ENCODE measurements at regions not wholly inside any gene's neighbourhood (a gene's known extent, or its start where the extent isn't known, plus 50 kb on each side); places are given as distances from the start of the nearest gene placed in this dataset.

GRCh38 chr4:138670681-138671080 is 344.9 kb upstream of the NOCT start:
- TF ChIP-seq REST (IDR thresholded peaks at IDR 0.05; ENCODE audit: low read depth) = no peak

DNA sequence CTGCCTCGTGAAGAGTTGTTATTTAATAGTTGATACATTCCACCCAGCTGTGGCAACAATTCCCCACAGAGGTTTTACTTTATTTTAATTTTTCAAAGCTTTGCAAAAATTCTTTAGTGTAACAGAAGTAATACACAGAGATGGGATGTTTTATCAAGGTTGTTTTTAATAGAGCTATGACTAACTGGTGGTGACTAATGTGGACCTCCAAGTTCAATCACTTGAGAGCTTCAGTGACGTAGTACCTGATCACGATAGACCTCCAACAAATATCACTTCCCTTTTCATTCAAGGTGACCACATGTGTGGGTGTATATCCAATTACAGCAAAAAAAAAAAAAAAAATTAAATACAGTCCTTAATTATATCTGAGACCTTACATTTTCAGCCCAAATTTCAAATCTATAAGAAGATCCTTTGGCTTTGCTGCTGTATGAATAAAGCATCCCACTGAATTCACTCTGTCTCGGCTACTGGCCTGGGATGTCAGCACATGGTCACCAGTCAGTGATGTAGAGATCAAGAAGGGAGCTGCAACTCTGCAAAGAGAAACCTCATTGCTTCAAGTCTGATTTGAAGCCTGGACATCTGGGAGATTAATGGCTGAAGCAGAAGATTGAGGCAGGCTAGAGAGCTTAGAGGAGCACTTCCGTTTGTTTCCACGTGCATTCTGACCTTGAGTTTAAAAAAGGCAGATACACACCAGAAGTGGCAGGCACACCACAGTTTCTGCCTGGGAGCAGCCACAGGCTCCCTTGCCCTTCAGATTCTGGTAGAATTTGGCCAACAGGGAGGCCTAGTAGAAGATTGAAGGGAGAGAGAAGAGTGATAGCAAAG is 345.9 kb upstream of the NOCT start:
- TF ChIP-seq CEBPB (IDR thresholded peaks at IDR 0.05) (no peak), ZBTB7A (IDR thresholded peaks at IDR 0.05; ENCODE audit: low read depth) (no peak)

DNA sequence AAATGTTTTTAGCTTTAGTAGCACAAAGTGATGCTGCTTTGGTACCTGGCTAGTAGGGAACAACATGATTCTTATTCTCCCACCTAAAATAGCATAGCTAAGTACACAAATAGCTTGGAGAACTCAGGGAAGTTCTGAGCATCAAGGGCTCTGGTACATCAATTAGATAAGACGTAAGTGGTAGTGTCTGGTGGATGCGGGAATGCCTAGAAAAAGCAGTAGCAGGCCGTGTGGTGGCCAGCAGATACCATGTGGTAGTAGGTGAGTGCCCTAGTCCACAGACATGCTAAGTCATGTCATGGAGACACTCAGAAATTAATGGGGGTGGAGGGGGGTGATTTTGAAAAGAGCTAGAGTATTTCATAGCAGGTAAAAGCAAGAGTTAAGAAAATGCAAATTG is 347.3 kb upstream of the NOCT start:
- TF ChIP-seq ZBTB7A (IDR thresholded peaks at IDR 0.05; ENCODE audit: low read depth) = no peak
- no peak for TF ChIP-seq CEBPB (IDR thresholded peaks at IDR 0.05)
- TF ChIP-seq FOXM1 (IDR thresholded peaks at IDR 0.05; ENCODE audit: borderline replicate concordance, low read depth) = no peak
- TF ChIP-seq MAX (IDR thresholded peaks at IDR 0.05) = no peak
- TF ChIP-seq RAD21 (IDR thresholded peaks at IDR 0.05; ENCODE audit: low read depth) = no peak
- no peak for TF ChIP-seq YY1 (IDR thresholded peaks at IDR 0.05; ENCODE audit: low read depth)
- TF ChIP-seq NFIC (IDR thresholded peaks at IDR 0.05) = no peak
- TF ChIP-seq REST (IDR thresholded peaks at IDR 0.05; ENCODE audit: low read depth) = no peak
- TF ChIP-seq EGR1 (IDR thresholded peaks at IDR 0.05) = no peak
- no peak for TF ChIP-seq TCF12 (IDR thresholded peaks at IDR 0.05; ENCODE audit: low read depth)
- no peak for TF ChIP-seq EP300 (IDR thresholded peaks at IDR 0.05; ENCODE audit: borderline replicate concordance)
- TF ChIP-seq TAF1 (IDR thresholded peaks at IDR 0.05; ENCODE audit: low read depth) = no peak
- TF ChIP-seq CREB1 (IDR thresholded peaks at IDR 0.05; ENCODE audit: low read depth) = no peak
- no peak for TF ChIP-seq TEAD4 (IDR thresholded peaks at IDR 0.05)
- no peak for TF ChIP-seq USF1 (IDR thresholded peaks at IDR 0.05)

- TF ChIP-seq EP300 (IDR thresholded peaks at IDR 0.05; ENCODE audit: borderline replicate concordance) (no peak), USF1 (IDR thresholded peaks at IDR 0.05) (no peak), CREB1 (IDR thresholded peaks at IDR 0.05; ENCODE audit: low read depth) (no peak), YY1 (IDR thresholded peaks at IDR 0.05; ENCODE audit: low read depth) (no peak), TEAD4 (IDR thresholded peaks at IDR 0.05) (no peak), FOXM1 (IDR thresholded peaks at IDR 0.05; ENCODE audit: borderline replicate concordance, low read depth) (no peak), CEBPB (IDR thresholded peaks at IDR 0.05) (no peak), TCF12 (IDR thresholded peaks at IDR 0.05; ENCODE audit: low read depth) (no peak), NFIC (IDR thresholded peaks at IDR 0.05) (no peak), ZBTB7A (IDR thresholded peaks at IDR 0.05; ENCODE audit: low read depth) (no peak)
Measured at GRCh38 chr4:138666366-138666765, 349.2 kb upstream of the NOCT start.

DNA sequence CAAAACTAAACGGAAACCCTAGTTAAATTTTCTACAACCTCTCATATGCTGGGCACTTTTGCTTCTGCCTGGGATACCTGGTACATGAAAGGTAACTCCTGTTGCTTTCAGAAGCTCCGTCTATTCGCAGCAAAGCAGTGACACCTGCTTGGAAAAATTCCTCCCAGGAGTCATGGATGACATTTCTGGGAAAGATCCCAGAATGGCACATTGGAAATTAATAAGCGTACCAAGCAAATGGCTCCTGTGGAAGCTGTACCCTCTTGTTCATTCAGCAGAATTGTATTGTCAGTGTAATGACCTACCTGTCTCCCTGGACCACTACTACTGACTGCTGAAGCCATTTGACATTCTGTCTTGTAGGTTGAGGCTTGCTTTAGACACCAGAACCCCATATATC is 349.7 kb upstream of the NOCT start:
- TF ChIP-seq TCF12 (IDR thresholded peaks at IDR 0.05; ENCODE audit: low read depth) (no peak), TEAD4 (IDR thresholded peaks at IDR 0.05) (no peak), MAX (IDR thresholded peaks at IDR 0.05) (no peak), EGR1 (IDR thresholded peaks at IDR 0.05) (no peak), YY1 (IDR thresholded peaks at IDR 0.05; ENCODE audit: low read depth) (no peak)

DNA sequence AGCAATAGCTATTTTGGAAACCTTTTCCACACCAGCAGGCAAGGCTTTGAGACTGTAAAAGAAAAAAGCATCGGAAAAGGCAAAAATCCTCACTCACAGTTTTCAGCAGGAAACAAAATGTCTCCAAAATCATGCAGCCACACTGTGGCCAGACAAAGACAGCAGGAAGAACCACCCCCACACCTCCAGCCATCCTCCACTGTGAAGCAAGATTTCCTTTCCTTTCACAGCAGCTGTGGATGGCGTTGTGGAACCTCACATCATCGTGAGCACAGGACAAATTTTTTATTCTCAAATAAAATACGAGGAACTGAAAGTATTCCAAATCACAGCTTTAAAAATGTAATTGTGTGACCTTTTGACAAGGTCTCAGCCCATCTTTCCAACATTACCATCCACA is 351.7 kb upstream of the NOCT start:
- no peak for TF ChIP-seq REST (IDR thresholded peaks at IDR 0.05; ENCODE audit: low read depth)
- TF ChIP-seq EP300 (IDR thresholded peaks at IDR 0.05; ENCODE audit: borderline replicate concordance) = no peak
- no peak for TF ChIP-seq EGR1 (IDR thresholded peaks at IDR 0.05)
- TF ChIP-seq ZBTB7A (IDR thresholded peaks at IDR 0.05; ENCODE audit: low read depth) = no peak
- TF ChIP-seq YY1 (IDR thresholded peaks at IDR 0.05; ENCODE audit: low read depth) = no peak
- TF ChIP-seq FOXM1 (IDR thresholded peaks at IDR 0.05; ENCODE audit: borderline replicate concordance, low read depth) = no peak
- TF ChIP-seq RAD21 (IDR thresholded peaks at IDR 0.05; ENCODE audit: low read depth) = no peak
- no peak for TF ChIP-seq NFIC (IDR thresholded peaks at IDR 0.05)
- no peak for TF ChIP-seq TAF1 (IDR thresholded peaks at IDR 0.05; ENCODE audit: low read depth)
- no peak for TF ChIP-seq MAX (IDR thresholded peaks at IDR 0.05)
- no peak for TF ChIP-seq TCF12 (IDR thresholded peaks at IDR 0.05; ENCODE audit: low read depth)
- TF ChIP-seq USF1 (IDR thresholded peaks at IDR 0.05) = no peak
- TF ChIP-seq CREB1 (IDR thresholded peaks at IDR 0.05; ENCODE audit: low read depth) = no peak
- TF ChIP-seq CEBPB (IDR thresholded peaks at IDR 0.05) = no peak
- no peak for TF ChIP-seq TEAD4 (IDR thresholded peaks at IDR 0.05)

Measured in Ishikawa (cell line).